ENCODE measurements at regions not wholly inside any gene's neighbourhood (a gene's known extent, or its start where the extent isn't known, plus 50 kb on each side); places are given as distances from the start of the nearest gene placed in this dataset.
"Not testable (repeated sequence)": the region's sequence is repeated elsewhere in the genome, so short reads cannot be mapped to it uniquely, and the experiment has no call there.

DNA sequence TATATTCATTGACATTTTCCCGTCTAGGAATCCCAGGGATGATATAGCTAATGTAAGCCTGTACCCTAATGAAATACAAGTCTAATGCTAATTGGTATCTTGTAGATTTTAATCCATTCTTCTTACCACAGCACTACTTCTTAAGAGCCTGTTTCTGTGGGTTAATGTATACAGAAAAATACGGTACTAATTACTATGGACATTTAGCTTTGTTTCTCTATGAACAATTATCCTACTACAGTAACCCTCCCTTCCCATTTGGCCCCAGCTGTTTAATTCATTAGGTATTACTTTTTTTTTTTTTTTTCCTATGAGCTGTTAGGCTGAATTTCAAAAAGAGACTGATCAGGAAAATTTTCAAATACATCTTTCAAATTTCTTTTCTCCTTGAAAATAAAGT, 245.1 kb upstream of the SLC7A11 start:
- DNase-seq: no peak

GRCh38 chr4:138485498-138485897, 243.3 kb upstream of the SLC7A11 start:
- no peak for DNase-seq

DNA sequence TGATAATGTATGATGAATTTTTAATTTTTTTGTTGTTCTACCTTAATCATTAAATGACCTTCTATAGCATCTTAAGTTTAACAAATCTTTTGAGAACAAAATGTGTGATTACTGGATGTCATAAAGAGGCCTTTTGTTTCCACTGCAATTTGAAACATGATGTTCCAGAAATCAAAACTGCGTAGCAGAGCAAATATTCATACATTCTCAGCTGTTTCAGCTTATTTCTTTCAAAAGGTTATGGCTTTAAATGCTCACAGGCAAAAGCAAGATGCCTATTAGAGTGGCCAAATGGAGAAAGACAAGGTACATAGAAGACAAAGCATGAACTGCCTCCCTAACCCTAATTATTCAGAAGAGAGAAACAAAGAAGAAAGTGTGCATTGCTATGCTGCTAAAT, 233.0 kb upstream of the SLC7A11 start:
- no peak for DNase-seq

GRCh38 chr4:138473339-138473738, 231.2 kb upstream of the SLC7A11 start:
- DNase-seq: no peak

GRCh38 chr4:138460477-138461414, 218.6 kb upstream of the SLC7A11 start:
- DNase-seq: no peak

- DNase-seq: no peak
Observed at GRCh38 chr4:138458751-138459150, 216.6 kb upstream of the SLC7A11 start.

- DNase-seq: not testable (repeated sequence)
Observed at GRCh38 chr4:138456349-138456748, 214.2 kb upstream of the SLC7A11 start.

DNA sequence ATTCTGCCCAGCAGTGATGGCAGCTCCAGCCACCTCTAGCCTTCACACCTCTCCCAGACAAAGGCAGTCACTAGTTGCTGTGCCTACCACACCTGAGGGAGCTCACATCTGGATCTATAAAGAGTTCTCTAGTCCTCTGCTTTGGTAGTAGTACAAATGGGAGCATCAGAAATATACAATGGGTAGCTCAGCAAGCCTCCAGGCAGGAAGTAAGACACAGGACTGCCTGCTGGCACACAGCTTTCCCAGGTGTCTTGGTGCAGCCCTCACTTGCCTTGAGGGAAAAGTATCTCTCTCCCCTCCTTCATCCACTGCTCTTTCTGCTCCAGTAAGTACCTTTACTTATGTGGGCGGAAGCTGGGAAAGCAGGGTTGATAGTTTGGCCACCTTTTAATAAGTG, 212.9 kb upstream of the SLC7A11 start:
- DNase-seq: no peak

DNA sequence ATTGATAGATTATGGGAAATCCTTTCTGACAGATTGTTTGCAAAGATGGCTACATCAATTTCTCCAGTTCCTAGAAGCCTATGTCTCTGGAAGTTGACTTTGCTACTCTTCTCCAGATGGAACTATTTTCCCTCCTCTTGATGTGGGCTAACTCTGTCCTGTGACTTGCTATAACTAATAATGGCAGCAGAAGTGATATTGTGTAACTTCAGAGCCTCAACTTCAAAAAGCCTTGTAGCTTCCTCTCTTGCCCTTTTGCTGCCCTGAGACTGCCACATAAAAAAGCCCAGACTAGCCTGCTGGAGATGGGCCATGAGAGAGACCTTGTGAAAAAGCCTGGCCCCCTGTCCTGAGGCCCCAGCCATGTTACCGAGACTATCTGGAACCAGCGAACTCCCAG, 210.7 kb upstream of the SLC7A11 start:
- no peak for DNase-seq

DNA sequence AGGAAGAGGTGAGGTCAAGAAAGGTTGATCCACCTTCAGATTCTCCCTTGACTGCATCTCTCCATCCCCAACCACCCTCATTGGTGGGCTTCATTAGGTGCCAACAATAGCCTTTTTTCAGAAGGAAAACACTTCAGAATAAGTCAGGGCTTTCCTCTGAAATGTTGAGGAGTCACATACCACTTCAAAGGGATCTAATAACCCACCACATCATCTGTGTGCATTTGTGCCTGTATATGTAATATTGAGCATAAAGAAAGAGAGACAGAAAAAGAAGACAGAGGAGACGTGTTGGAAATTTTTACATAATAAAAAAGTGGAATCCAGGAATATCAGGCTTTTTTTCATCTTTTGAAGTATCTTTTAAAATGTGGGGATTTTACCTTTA, 209.1 kb upstream of the SLC7A11 start:
- no peak for DNase-seq

DNA sequence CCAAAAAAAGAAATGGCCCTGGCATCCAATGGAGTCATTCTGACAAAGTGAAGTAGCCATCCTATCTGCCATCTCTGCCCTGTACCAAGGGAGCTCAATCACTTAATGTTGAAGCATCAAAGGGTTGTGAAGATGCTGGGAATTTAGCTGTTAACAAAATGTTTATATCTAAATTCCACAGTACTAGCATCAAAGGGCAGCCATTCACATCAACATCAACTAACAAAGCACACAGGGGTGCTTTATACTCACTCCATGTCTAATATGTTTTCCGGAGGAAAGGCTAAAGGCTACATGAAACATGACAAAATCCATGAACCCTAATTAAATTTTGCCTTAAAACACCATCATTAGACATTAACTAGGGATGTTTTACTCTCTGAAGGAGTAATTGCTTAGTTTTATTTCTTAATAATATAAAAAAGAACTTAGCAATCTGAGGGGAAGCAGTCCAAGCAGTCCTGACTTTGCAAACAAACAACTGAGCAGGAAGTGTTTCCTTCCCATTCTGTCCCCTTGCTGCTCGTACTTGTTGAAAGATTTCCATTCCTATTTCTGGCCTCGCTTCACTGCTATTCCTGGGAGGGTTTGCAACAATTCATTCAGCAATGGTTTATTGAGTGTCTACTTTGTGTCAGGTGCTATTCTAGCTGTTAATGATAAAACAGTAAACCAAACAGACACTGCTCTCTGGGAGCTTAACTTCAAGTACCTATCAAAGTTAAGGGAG, 208.6 kb upstream of the SLC7A11 start:
- no peak for DNase-seq

DNA sequence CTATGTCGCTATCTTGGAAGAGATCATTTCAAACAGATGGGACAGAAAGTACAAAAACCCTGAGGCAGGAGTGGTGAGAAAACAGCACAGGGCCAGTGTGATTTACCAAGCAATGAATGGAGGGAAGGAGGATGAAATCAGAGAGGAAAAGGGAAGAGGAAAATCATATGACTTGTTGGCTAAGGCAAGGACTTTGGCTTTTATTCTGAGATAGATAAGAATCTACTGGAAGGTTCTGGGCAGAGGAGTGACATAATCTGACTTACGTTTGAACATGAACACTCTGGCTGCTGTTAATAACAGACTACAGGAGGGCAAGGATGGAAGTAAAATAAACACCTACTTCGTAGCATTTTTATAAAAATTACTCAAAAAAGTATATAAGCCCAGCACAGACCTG, 207.8 kb upstream of the SLC7A11 start:
- DNase-seq: no peak

GRCh38 chr4:138448169-138448568, 206.0 kb upstream of the SLC7A11 start:
- DNase-seq: no peak

GRCh38 chr4:138446456-138446855, 204.3 kb upstream of the SLC7A11 start:
- DNase-seq: no peak

DNA sequence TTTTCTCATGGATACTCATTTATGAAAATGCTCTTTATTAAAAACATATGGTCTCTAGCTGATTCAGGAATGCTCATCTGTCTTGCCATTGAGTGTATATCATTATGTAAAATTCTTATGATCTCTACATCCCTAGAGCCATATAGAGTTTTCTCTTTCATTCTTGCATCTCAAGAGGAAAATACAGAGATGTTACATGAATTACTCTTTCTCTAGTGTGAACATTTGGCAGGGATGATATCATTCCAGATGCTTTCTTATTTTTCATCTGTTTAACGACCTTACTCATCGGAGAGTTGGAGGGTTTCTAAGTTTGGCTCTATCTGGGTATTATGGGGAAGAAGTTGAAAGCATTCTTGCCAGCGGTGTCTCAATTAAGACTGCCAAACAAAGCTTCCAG, 202.9 kb upstream of the SLC7A11 start:
- no peak for DNase-seq

DNA sequence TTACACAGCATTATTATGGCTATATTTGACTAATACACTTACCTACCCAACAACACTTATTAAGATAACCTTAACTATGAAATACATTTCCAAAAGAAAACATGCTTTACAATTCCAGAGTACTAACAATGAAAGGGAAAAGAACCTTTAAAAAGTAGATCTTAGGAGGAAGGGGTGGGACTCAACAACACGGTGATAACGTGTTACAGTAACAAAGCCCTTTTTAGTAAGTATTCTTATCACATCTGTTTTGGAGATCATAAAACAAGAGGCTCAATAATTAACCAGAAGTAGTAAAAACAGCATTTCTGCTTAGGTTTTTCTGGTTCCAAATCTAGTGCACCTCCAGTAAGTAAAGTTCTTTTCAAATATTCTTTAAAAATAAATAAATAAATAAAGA, 202.1 kb upstream of the SLC7A11 start:
- no peak for DNase-seq

- DNase-seq: no peak
Observed at GRCh38 chr4:138439143-138439581, 197.0 kb upstream of the SLC7A11 start.

GRCh38 chr4:138438608-138439007, 196.5 kb upstream of the SLC7A11 start:
- DNase-seq: no peak

DNA sequence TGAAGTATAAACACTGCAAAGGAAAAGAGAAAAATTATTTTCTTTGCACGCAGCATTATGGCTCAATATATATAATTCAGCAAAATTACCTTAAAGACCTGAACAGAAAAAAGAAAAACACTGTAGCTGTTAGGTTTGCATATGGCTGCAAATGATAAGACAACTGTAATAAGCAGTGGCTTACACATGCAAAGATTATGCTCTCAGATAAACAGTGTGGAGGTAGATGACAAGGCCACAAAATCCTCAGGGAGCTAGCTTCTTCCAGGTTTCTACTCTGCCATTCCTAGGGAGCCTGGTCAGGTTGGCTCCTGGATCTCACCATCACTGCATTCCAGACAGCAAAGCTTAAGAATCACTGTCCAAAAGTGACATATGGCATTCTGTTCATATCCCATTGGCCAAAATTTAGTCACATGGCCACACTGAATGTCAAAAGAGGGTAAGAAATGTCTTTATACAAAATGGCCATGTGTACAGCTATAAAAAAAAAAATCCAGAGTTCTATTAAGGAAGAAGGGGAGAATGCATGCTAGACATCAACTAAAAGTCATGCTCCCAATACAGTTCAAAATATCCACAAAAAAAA, 195.2 kb upstream of the SLC7A11 start:
- no peak for DNase-seq

DNA sequence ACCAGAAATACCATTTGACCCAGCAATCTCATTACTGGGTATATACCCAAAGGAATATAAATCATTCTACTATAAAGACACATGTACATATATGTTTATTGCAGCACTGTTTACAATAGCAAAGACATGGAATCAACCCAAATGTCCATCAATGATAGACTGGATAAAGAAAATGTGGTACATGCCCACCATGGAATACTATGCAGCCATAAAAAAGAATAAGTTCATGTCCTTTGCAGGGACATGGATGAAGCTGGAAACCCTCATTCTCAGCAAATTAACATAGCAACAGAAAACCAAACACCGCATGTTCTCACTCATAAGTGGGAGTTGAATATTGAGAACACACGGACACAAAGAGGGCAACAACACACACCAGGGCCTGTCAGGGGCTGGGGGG, 193.6 kb upstream of the SLC7A11 start:
- DNase-seq: not testable (repeated sequence)

DNA sequence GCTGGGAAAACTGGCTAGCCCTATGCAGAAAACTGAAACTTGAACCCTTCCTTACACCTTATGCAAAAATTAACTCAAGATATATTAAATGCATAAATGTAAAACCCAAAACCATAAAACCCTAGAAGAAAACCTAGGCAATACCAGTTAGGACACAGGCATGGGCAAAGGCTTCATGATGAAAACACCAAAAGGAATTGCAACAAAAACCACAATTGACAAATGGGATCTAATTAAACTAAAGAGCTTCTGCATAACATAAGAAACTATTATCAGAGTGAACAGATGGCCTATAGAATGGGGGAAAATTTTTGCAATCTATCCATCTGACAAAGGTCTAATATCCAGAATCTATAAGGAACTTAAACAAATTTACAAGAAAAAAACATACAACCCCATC, 192.9 kb upstream of the SLC7A11 start:
- DNase-seq: not testable (repeated sequence)

DNA sequence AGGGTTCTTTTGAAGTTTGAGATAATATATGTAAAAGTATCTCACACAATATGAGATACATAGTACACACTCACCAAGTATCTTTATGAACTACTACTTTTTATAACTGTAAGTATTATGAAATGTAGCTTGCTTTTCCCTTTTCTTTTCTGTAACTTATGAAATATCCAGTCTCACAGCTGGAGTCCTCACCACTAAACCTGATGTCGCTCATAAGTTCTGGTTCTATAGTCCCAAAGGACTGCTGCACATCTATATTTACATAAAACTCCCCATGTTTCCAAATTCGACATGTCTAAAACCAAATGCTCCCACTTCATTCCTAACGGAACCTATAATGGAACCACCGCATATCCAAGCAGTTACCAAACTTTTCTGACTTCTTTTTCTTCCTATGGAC, 186.5 kb upstream of the SLC7A11 start:
- no peak for DNase-seq

DNA sequence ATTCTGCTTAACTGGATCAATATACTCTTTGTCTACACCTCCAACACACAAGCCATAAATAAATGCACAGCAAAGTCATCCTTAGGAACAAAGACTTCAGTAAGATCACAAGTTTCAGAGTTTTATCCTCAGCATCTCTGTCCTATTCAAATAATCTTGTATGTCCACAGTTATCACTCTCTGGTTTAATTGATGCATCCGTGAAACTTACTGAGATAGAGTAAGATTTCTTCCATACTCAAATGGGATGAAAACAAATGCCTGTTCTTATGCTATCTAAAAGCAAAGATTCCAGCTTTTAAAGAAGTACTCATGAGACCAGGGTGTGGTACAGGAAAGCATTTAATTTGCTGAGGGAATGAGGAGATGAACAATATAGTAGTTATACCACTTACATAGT, 184.6 kb upstream of the SLC7A11 start:
- DNase-seq: no peak

DNA sequence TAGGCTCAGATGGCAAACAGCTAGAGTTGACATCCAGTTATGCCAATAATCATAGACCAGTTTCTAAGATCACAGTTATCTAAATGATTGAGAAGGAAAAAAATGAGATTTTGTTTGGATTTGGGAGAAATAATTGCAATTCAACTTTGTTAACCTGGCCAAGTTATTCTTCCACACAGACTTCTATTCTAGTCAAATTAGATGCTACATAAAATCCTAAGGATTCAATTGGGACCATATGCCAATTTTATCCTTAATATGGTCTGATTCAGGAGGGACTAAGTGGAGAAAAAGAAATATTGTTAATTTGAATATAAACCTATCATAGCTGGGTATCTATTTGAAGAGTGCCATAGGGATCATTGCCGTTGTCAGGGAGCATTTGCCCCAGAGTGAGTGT, 178.3 kb upstream of the SLC7A11 start:
- DNase-seq: no peak
